ENCODE measurements at regions not wholly inside any gene's neighbourhood (a gene's known extent, or its start where the extent isn't known, plus 50 kb on each side); places are given as distances from the start of the nearest gene placed in this dataset.
A peak's percentile ranks its signal among the peaks of the same experiment; 100 is the strongest.

DNA sequence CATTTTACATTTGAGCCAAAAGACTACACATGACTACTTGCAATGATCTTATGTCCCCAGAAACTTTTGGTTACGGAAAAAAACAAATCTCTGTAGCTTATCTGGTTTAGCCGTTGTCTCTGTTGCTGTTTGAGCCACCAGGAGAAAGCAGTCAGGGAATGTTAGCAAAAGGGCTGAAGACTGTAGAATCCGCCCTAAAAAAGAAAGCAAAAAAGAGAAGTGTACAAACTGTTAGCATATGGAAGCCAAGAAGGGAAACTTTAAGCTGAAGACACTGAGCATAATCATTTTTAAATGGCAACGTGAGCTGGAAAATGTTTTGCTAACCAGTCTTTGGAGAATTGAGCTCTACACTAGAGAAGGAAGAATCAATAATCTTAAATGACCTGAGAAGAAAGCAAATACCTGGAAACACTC lies 69.9 kb upstream of the MYLIP start:
- Histone ChIP-seq H4K5ac (ENCODE audit: insufficient read length, low read depth, low read length) (no peak overlapping the region), H2BK15ac (ENCODE audit: low read depth, low read length) (no peak overlapping the region), H3K4me1 (ENCODE audit: insufficient read depth, low read length) (peaks cover 21% of the 10 kb centered on the region; the same call in 1 of the 2 replicates), H3K27ac (ENCODE audit: insufficient read length, low read depth, low read length) (no peak overlapping the region), H3K23ac (ENCODE audit: insufficient read length, low read depth, low read length) (no peak overlapping the region), H3K18ac (ENCODE audit: insufficient read length, low read depth, low read length) (no peak overlapping the region), H3K4ac (ENCODE audit: low read depth, low read length) (no peak overlapping the region), H2BK120ac (ENCODE audit: low read depth, low read length, poor library complexity, severe bottlenecking) (no peak overlapping the region), H3K9ac (ENCODE audit: extremely low read depth, insufficient read length, low read length) (no peak overlapping the region), H3K9me3 (ENCODE audit: control insufficient read depth, low read depth, low read length) (no peaks in the 10 kb centered on the region), H3K14ac (ENCODE audit: insufficient read depth, low read length) (no peak overlapping the region), H2AFZ (ENCODE audit: low read length) (no peak overlapping the region), H2AK5ac (ENCODE audit: insufficient read length, low read length) (no peak overlapping the region), H3K4me2 (ENCODE audit: insufficient read depth, insufficient read length, low read length) (no peak overlapping the region), H3K79me2 (ENCODE audit: insufficient read depth, low read length) (no peaks in the 10 kb centered on the region), H3K23me2 (ENCODE audit: insufficient read length, low read depth, low read length, poor library complexity, severe bottlenecking) (no peaks in the 10 kb centered on the region), H3T11ph (ENCODE audit: low read length) (no peak overlapping the region), H2BK12ac (ENCODE audit: insufficient read length, low read depth, low read length) (no peak overlapping the region), H3K79me1 (ENCODE audit: insufficient read depth, low read depth, low read length, poor library complexity, severe bottlenecking) (no peaks in the 10 kb centered on the region), H4K8ac (replicated peaks; ENCODE audit: insufficient read length, low read depth, low read length) (no peak overlapping the region), H4K91ac (ENCODE audit: insufficient read length, low read depth, low read length) (no peak overlapping the region), H2BK20ac (ENCODE audit: low read depth, low read length, poor library complexity, severe bottlenecking) (no peak overlapping the region), H2BK5ac (ENCODE audit: insufficient read length, low read length) (no peak overlapping the region), H4K20me1 (ENCODE audit: control insufficient read depth, insufficient read depth, insufficient read length) (no peaks in the 10 kb centered on the region), H3K56ac (ENCODE audit: insufficient read length, low read depth, low read length) (no peak overlapping the region), H3K27me3 (ENCODE audit: insufficient read depth, low read length) (no peaks in the 10 kb centered on the region)
- H3K27me3 Mint-ChIP-seq (ENCODE audit: low read depth) = peaks cover 3% of the 10 kb centered on the region; the same call in 1 of the 2 replicates
- WGBS (ENCODE audit: extremely low coverage, insufficient read length, low lambda C conversion rate) = no CpG with 5 or more reads among the region's 4 CpGs
- H3K4me1 Mint-ChIP-seq = peaks cover 53 to 55% of the 10 kb centered on the region in 2 experiments
- H3K27ac Mint-ChIP-seq = peak overlapping the region; percentile 3 to 81 (median 80); a peak in 5 of 7 replicates
- no peaks in the 10 kb centered on the region for H3K36me3 Mint-ChIP-seq (ENCODE audit: insufficient read depth in 1 of 3, low read depth in 3 of 3)
- no peak for TF ChIP-seq CTCF (conservative IDR thresholded peaks at IDR 0.05)
- 0 out of 5 replicates have a peak overlapping the region, but pooled peaks of 1 of the 2 experiments have one; percentile 25 for H3K4me3 Mint-ChIP-seq
- H3K9me3 Mint-ChIP-seq = no peaks in the 10 kb centered on the region
- no peak for DNase-seq
